ENCODE measurements at regions not wholly inside any gene's neighbourhood (a gene's known extent, or its start where the extent isn't known, plus 50 kb on each side); places are given as distances from the start of the nearest gene placed in this dataset.

- TF ChIP-seq CTCF (IDR thresholded peaks at IDR 0.05; ENCODE audit: insufficient read depth, low read length) = no peak
- no peak for TF ChIP-seq SPI1 (IDR thresholded peaks at IDR 0.05; ENCODE audit: borderline replicate concordance, low read depth)
- no peak for TF ChIP-seq POLR2AphosphoS5 (IDR thresholded peaks at IDR 0.05; ENCODE audit: low read depth)
- TF ChIP-seq GABPA (IDR thresholded peaks at IDR 0.05; ENCODE audit: low read depth) = no peak
- TF ChIP-seq, protein P1, sequence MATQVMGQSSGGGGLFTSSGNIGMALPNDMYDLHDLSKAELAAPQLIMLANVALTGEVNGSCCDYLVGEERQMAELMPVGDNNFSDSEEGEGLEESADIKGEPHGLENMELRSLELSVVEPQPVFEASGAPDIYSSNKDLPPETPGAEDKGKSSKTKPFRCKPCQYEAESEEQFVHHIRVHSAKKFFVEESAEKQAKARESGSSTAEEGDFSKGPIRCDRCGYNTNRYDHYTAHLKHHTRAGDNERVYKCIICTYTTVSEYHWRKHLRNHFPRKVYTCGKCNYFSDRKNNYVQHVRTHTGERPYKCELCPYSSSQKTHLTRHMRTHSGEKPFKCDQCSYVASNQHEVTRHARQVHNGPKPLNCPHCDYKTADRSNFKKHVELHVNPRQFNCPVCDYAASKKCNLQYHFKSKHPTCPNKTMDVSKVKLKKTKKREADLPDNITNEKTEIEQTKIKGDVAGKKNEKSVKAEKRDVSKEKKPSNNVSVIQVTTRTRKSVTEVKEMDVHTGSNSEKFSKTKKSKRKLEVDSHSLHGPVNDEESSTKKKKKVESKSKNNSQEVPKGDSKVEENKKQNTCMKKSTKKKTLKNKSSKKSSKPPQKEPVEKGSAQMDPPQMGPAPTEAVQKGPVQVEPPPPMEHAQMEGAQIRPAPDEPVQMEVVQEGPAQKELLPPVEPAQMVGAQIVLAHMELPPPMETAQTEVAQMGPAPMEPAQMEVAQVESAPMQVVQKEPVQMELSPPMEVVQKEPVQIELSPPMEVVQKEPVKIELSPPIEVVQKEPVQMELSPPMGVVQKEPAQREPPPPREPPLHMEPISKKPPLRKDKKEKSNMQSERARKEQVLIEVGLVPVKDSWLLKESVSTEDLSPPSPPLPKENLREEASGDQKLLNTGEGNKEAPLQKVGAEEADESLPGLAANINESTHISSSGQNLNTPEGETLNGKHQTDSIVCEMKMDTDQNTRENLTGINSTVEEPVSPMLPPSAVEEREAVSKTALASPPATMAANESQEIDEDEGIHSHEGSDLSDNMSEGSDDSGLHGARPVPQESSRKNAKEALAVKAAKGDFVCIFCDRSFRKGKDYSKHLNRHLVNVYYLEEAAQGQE (IDR thresholded peaks at IDR 0.05; ENCODE audit: insufficient replicate concordance, low read depth) = no peak
These were observed 126.7 kb downstream of the GDAP2 start for GRCh38 chr1:117802531-117803257.

Data from HL-60 (cell line).